ENCODE measurements at regions not wholly inside any gene's neighbourhood (a gene's known extent, or its start where the extent isn't known, plus 50 kb on each side); places are given as distances from the start of the nearest gene placed in this dataset.

GRCh38 chr19:31110336-31110735 lies 238.9 kb downstream of the TSHZ3 start:
- H4K20me1 ChIP-seq (ENCODE audit: insufficient read depth, low read length), result no peaks in the 10 kb centered on the region
- no peak overlapping the region for H3K4me2 ChIP-seq (ENCODE audit: low read length)
- H3K4me3 ChIP-seq (ENCODE audit: low read depth, low read length, poor library complexity, severe bottlenecking), result no peak overlapping the region
- H3K79me2 ChIP-seq (ENCODE audit: insufficient read depth, low read depth, low read length), result no peaks in the 10 kb centered on the region
- intact Hi-C loops (cut with micrococcal nuclease; ENCODE audit: unreplicated experiment), result no loop called here
- no TSS peak for BruUV-seq (replicated peaks)
- H2AFZ ChIP-seq (ENCODE audit: low read length), result no peak overlapping the region
- no peaks in the 10 kb centered on the region for H3K9me3 ChIP-seq (ENCODE audit: low read length)
- POLR2A ChIA-PET, result no interaction called here
- CTCF ChIA-PET (ENCODE audit: unreplicated experiment), result no interaction called here
- H3K36me3 ChIP-seq (ENCODE audit: insufficient read depth, low read length), result no peaks in the 10 kb centered on the region
- TF ChIP-seq CTCF (conservative IDR thresholded peaks at IDR 0.05; ENCODE audit: low read length) (no peak), EZH2phosphoT487 (IDR thresholded peaks at IDR 0.05; ENCODE audit: borderline replicate concordance, low read depth, low read length) (no peak)
- H3K27ac ChIP-seq (ENCODE audit: low read depth, low read length, poor library complexity, severe bottlenecking), result no peak overlapping the region
- H3K9me2 ChIP-seq (ENCODE audit: insufficient read depth, low read length), result no peaks in the 10 kb centered on the region
- no peak for DNase-seq (ENCODE audit: low spot score)
- H3K4me1 ChIP-seq (ENCODE audit: insufficient read depth, low read length, poor library complexity, severe bottlenecking), result no peaks in the 10 kb centered on the region

- Histone ChIP-seq H3K9me3 (ENCODE audit: low read length) (no peaks in the 10 kb centered on the region), H3K4me3 (ENCODE audit: low read depth, low read length, poor library complexity, severe bottlenecking) (no peak overlapping the region), H3K9me2 (ENCODE audit: insufficient read depth, low read length) (no peaks in the 10 kb centered on the region), H3K36me3 (ENCODE audit: insufficient read depth, low read length) (no peaks in the 10 kb centered on the region), H4K20me1 (ENCODE audit: insufficient read depth, low read length) (no peaks in the 10 kb centered on the region), H3K79me2 (ENCODE audit: insufficient read depth, low read depth, low read length) (no peaks in the 10 kb centered on the region), H3K4me2 (ENCODE audit: low read length) (no peak overlapping the region), H3K4me1 (ENCODE audit: insufficient read depth, low read length, poor library complexity, severe bottlenecking) (no peaks in the 10 kb centered on the region), H2AFZ (ENCODE audit: low read length) (no peak overlapping the region), H3K27ac (ENCODE audit: low read depth, low read length, poor library complexity, severe bottlenecking) (no peak overlapping the region)
- no peak for DNase-seq (ENCODE audit: low spot score)
- CTCF ChIA-PET (ENCODE audit: unreplicated experiment), result no interaction called here
- TF ChIP-seq EZH2phosphoT487 (IDR thresholded peaks at IDR 0.05; ENCODE audit: borderline replicate concordance, low read depth, low read length) (no peak), CTCF (conservative IDR thresholded peaks at IDR 0.05; ENCODE audit: low read length) (no peak)
- BruUV-seq (replicated peaks), result no TSS peak
- intact Hi-C loops (cut with micrococcal nuclease; ENCODE audit: unreplicated experiment), result no loop called here
- POLR2A ChIA-PET, result interaction anchor here (0.8 kb wide), 1 partner anchor 20 kb away, joined by 3 read pairs; no protein-coding TSS in a partner anchor
These were observed 239.6 kb downstream of the TSHZ3 start for GRCh38 chr19:31109636-31110035.

GRCh38 chr19:31107096-31107495 lies 242.1 kb downstream of the TSHZ3 start:
- Histone ChIP-seq H3K4me3 (ENCODE audit: low read depth, low read length, poor library complexity, severe bottlenecking) (no peak overlapping the region), H4K20me1 (ENCODE audit: insufficient read depth, low read length) (no peaks in the 10 kb centered on the region), H3K9me2 (ENCODE audit: insufficient read depth, low read length) (no peaks in the 10 kb centered on the region), H3K9me3 (ENCODE audit: low read length) (no peaks in the 10 kb centered on the region), H3K79me2 (ENCODE audit: insufficient read depth, low read depth, low read length) (no peaks in the 10 kb centered on the region), H3K4me1 (ENCODE audit: insufficient read depth, low read length, poor library complexity, severe bottlenecking) (no peaks in the 10 kb centered on the region), H3K27ac (ENCODE audit: low read depth, low read length, poor library complexity, severe bottlenecking) (no peak overlapping the region), H3K4me2 (ENCODE audit: low read length) (no peak overlapping the region), H2AFZ (ENCODE audit: low read length) (no peak overlapping the region), H3K36me3 (ENCODE audit: insufficient read depth, low read length) (no peaks in the 10 kb centered on the region)
- ChIA-PET POLR2A (no interaction called here), CTCF (ENCODE audit: unreplicated experiment) (no interaction called here)
- DNase-seq (ENCODE audit: low spot score), result no peak
- BruUV-seq (replicated peaks), result no TSS peak
- intact Hi-C loops (cut with micrococcal nuclease; ENCODE audit: unreplicated experiment), result no loop called here
- TF ChIP-seq EZH2phosphoT487 (IDR thresholded peaks at IDR 0.05; ENCODE audit: borderline replicate concordance, low read depth, low read length) (no peak), CTCF (conservative IDR thresholded peaks at IDR 0.05; ENCODE audit: low read length) (no peak)
